ENCODE measurements at regions not wholly inside any gene's neighbourhood (a gene's known extent, or its start where the extent isn't known, plus 50 kb on each side); places are given as distances from the start of the nearest gene placed in this dataset.

GRCh38 chr7:3140834-3141233 is 97.2 kb upstream of the CARD11 start:
- TF ChIP-seq EZH2 (IDR thresholded peaks at IDR 0.05; ENCODE audit: insufficient read depth, low read length), result no peak
- TF ChIP-seq, protein P1, sequence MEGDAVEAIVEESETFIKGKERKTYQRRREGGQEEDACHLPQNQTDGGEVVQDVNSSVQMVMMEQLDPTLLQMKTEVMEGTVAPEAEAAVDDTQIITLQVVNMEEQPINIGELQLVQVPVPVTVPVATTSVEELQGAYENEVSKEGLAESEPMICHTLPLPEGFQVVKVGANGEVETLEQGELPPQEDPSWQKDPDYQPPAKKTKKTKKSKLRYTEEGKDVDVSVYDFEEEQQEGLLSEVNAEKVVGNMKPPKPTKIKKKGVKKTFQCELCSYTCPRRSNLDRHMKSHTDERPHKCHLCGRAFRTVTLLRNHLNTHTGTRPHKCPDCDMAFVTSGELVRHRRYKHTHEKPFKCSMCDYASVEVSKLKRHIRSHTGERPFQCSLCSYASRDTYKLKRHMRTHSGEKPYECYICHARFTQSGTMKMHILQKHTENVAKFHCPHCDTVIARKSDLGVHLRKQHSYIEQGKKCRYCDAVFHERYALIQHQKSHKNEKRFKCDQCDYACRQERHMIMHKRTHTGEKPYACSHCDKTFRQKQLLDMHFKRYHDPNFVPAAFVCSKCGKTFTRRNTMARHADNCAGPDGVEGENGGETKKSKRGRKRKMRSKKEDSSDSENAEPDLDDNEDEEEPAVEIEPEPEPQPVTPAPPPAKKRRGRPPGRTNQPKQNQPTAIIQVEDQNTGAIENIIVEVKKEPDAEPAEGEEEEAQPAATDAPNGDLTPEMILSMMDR (IDR thresholded peaks at IDR 0.05; ENCODE audit: insufficient read depth, low read depth, low read length), result no peak

Measured in astrocyte (in vitro differentiated cells and primary cell).